NCI-H2227 (cell line): ENCODE measurements at regions not wholly inside any gene's neighbourhood (a gene's known extent, or its start where the extent isn't known, plus 50 kb on each side); places are given as distances from the start of the nearest gene placed in this dataset.

Experiments used
- DNase-seq: peaks from one replicate; lab custom pipeline; 2025; ENCODE audit not compliant: unreplicated experiment; lab: John Stamatoyannopoulos, UW

- peak; percentile 7 for DNase-seq
Observed at GRCh38 chr9:16223074-16223871, 647.2 kb downstream of the BNC2 start.

- no peak for DNase-seq
Observed at GRCh38 chr9:16230731-16231130, 639.7 kb downstream of the BNC2 start.

DNA sequence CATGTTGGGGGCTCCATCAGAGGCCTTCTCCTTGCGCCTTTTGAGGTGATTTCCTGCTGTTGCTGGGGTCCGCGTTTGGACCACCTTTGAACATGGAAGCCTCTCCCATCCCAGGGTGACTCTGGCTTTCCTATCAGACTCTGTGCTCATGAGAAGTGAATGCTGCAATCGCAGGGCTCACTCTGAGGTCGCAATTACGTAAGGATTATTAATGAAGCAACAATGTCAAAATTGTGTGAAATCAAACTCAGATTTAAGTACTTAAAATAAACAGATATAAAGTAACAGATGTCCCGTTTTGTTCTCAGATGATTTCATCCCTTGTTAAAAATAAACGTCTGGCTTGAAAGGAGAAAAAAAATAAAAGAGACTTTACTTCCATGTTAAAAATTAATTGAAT is 634.2 kb downstream of the BNC2 start:
- DNase-seq = no peak

- DNase-seq = no peak
Observed at GRCh38 chr9:16236882-16237281, 633.6 kb downstream of the BNC2 start.

DNA sequence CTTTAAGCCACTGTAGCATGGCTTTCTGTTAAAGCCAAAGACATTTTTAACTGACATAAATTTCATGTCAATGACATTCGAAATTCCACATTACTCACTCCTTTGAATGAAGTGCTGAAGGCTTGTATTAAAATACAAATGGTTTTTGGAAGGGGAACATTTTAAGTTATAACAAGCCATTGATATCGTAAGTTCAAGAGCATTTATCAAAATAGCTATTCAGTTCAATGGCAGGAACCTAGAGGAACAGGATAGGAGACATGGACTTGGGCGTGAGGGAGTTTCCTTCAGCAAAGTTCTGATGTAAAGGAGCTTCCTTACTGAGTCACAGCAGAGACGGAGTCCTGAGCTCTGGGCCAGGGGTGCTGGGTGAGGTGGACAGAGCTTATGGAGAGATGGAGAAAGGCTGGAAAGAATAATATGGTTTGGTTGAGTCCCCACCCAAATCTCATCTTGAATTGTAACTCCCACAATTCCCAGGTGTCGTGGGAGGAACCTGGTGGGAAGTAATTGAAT is 631.8 kb downstream of the BNC2 start:
- DNase-seq = no peak

DNA sequence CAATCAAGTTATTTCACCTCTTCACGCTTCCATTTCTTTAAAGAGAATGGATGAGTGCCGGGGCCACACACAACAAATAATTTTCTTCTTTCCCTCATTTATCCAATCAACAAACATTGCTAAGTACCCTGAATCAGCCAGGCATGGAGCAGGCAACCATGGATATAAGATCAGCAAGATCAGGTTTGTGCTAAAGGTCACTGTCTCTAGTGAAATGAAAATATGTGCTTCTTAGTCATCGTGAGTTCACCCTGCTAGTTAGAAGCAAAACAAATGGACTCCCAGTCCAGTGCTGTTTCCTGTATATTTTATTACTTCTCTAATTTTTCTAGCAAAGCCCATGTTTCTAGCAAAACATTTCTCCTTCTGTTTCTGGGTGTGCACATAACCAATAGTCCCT is 629.2 kb downstream of the BNC2 start:
- DNase-seq = no peak

GRCh38 chr9:16243798-16244197 is 626.7 kb downstream of the BNC2 start:
- no peak for DNase-seq

- no peak for DNase-seq
Observed at GRCh38 chr9:16245756-16246440, 624.6 kb downstream of the BNC2 start.

DNA sequence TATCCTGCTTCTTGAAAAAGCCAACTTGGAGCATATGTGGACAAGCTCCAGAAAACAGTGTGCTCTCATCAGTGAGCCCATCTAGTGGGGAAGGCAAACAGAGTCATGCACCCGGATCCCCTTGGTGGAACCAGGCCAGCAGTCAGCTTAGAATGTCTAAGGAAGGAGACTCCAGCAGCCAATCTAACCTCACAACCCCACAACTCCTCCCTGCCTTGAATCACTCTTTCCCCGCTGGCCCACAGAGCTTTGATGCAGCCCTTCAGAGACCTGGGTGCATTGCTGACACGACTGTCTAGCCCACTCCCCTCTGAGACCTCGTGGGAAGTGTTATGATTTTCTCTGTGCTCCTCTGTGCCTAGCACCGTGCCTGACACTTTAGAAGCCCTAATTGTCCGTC is 623.7 kb downstream of the BNC2 start:
- no peak for DNase-seq

GRCh38 chr9:16247188-16247875 is 623.1 kb downstream of the BNC2 start:
- DNase-seq = no peak

GRCh38 chr9:16248822-16249221 is 621.6 kb downstream of the BNC2 start:
- no peak for DNase-seq

GRCh38 chr9:16252616-16253015 is 617.9 kb downstream of the BNC2 start:
- DNase-seq = peak; percentile 6

DNA sequence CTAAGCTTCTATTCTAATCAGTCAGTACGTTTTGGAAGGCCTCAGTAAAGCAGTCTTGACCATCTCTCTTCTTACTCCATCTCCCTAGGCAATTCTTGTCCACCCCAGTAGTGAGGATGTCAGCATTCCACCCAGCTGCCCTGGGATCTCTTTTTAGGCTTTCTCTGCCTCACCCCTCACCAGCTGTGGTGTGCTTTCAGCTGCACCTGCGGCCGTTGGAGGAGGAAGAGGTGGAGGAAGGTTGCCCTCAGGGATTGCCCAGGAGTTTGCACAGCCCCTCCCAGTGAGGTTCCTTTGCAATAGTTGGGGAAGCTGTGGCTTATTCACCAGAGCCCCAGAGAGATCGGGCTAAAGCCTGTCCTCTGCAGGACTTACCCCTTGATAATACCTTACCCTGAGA is 615.8 kb downstream of the BNC2 start:
- no peak for DNase-seq

DNA sequence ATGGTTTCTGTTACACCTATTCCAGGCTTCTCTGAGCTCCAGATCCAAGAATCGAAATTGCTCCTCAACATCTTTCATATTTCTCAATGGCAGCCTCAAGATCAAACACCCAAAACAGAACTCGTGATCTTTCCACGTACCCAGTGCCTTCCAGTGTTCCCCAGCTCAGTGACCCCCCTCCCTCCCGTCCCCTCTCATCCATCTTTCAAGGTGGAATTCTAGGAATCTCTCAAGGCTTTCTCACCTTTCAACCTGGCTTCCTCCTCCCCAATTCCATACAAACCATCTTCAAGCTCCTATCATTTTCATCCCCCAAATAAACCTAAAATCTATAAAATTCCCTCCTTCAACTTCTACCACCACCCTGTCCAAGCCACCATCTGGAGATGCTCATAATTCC is 615.3 kb downstream of the BNC2 start:
- DNase-seq = no peak

- DNase-seq = no peak
Observed at GRCh38 chr9:16257604-16258003, 612.9 kb downstream of the BNC2 start.

- DNase-seq = no peak
Observed at GRCh38 chr9:16258191-16258590, 612.3 kb downstream of the BNC2 start.

DNA sequence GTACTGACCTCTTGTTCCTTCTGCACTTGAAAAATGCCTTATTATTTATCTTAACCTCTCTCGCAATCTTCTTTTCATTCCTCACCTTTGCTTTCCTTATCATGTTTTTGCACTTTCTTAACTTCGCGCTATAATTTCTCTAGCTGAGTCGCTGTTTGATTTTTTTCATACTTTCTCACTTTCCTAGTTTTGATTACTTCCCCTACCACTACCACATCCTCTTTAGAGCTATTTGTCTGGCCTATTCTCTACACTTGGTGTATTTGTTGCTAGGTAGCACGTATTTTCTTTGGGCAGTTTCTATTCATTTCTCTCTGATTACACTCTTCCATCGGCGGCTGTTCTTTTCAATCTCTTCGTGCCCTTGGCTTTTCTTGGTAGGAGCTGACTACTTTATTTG is 611.8 kb downstream of the BNC2 start:
- DNase-seq = no peak

DNA sequence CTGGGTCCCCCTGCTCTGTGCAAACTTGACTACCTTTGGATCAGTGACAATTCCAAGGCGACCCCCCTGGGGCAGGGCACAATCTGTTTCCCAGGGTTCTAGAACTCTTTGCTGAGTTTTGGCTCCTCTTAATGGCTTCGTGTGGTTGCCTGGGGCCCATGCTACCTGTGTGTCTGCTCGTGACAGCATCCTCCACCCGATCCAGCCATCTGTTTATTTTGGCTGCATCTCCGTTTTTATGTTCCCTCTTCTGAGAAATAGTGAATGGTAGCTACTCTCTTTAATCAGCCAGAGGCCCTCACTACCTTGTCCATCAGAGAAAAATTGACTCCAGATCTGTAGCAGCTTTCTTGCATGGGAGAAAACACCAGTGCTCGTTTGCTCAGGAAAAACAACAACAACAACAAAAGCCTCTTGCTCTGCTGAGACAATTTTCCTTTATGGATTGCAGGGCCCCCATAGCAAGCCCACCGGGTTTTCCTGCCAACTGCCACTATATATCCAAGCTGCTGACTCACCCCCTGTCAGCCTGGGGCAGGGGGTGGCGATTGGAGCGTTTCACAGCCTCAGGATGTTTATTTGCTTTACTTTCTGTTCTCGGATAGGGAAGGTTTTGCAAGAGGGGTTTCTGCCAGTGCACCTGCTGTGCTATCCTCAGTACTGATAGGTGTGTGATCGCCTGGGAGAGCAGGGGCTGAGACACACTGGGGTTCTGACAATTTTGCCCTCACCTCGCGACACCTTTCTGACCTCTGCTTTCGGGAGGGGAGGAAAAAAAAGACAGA is 607.8 kb downstream of the BNC2 start:
- no peak for DNase-seq

GRCh38 chr9:16265688-16266087 is 604.8 kb downstream of the BNC2 start:
- DNase-seq = no peak

DNA sequence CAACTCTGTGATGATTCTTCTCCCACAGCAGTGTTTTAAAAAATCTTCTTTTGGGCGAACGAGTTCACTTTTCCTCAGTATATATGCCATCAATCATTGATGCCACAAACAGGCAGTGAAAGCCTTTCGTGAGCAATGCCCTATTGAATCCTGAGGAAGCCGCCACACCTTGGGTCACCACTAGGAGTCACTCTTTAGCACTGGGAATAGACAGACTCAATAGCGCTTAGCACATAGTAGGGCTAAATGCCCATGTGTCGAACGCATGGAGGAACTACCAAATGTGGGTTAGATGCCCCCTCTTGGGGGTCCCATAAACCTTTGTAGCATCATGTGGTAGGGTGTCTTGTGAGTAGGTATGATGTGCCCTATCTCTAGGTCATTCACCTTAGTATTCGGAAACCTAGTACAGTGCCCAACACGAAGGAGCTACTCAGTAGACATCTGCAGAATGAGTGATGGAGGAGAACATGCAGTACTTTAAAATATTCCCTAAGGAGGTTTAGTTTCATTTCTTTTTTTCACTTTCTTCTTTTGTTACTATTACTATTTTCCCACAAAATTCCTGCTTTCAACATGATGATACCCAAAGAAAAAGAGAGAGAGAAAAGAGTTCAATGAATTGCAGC is 603.7 kb downstream of the BNC2 start:
- DNase-seq = peak; percentile 14
